GM13977 (cell line): ENCODE measurements at regions not wholly inside any gene's neighbourhood (a gene's known extent, or its start where the extent isn't known, plus 50 kb on each side); places are given as distances from the start of the nearest gene placed in this dataset.

Source experiments
- DNase-seq: peaks from one replicate; pipeline ENCODE4 v3.0.0; 2012; ENCODE audit warnings: low spot score
- in situ Hi-C: fragments of 300-500 bp; cut with MboI; formaldehyde crosslinking; loops from one replicate; pipeline ENCODE4 v1.12.0; 2022; ENCODE audit warnings: low sequenced_read_pairs, low pct_unique_long_range_greater_than_20kb, mixed read lengths, inconsistent platforms; ENCODE audit not compliant: unreplicated experiment
- TF ChIP-seq, protein P1 (sequence below): IDR thresholded peaks from 2 replicates; pipeline ENCODE4 v1.5.1; 2012; ENCODE audit warnings: mild to moderate bottlenecking, control low read depth; ENCODE audit not compliant: insufficient read depth; ENCODE audit errors: extremely low read depth, missing control alignments

DNA sequence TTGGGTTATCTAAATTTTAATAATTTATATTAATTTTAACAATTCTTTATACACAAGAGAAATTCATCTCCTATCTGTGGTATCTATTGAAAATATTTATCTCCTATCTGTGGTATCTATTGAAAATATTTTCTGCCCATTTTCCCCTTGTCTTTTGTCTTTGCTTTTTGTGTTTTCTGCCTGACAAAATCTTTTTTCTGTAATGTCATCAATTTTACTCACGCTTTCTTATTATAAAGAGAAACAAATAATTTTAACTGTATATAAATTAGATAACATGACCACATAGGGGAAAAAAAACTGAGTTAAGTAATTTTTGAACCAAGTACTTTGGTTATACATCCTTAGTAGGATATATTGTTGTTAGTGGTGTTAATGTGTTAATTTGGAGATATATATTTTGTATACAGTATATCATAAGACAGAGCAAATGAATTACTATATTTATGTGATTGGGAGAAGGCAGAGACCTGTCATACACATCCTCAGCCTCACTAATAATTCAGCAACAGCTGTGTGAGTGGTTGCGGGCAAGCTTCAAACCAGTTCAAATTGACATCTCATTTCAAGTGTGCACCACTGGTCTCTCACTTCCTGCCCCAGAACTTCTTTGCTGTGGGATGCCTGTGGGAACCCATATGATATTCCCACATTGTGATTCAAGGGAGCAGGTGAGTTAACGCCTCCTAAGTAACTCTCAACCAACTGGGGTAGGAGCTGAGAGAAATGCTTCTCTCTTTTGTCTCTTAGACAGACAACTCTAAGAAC, 292.4 kb downstream of the SP3 start:
- TF ChIP-seq, protein P1, sequence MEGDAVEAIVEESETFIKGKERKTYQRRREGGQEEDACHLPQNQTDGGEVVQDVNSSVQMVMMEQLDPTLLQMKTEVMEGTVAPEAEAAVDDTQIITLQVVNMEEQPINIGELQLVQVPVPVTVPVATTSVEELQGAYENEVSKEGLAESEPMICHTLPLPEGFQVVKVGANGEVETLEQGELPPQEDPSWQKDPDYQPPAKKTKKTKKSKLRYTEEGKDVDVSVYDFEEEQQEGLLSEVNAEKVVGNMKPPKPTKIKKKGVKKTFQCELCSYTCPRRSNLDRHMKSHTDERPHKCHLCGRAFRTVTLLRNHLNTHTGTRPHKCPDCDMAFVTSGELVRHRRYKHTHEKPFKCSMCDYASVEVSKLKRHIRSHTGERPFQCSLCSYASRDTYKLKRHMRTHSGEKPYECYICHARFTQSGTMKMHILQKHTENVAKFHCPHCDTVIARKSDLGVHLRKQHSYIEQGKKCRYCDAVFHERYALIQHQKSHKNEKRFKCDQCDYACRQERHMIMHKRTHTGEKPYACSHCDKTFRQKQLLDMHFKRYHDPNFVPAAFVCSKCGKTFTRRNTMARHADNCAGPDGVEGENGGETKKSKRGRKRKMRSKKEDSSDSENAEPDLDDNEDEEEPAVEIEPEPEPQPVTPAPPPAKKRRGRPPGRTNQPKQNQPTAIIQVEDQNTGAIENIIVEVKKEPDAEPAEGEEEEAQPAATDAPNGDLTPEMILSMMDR = no peak
- no peak for DNase-seq
- in situ Hi-C loops = no loop called here

DNA sequence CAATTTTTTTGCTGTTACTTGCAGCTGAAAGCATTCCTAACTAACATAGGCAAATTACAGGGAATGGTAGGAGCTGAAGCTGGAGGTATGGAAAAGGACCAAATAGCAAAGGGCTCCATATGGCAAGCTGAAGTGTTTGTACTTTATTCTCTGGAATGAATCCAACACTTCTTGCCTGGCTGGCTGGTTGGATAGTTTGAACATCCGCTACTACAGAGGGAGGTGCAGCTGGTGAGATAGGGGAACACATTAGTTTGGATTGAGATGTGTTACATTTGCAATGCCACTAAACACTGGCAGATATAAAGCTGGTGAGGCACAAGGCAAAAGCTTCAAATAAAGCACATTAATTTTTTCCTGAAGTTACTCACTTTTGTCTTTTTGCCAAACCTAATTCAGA, 291.5 kb downstream of the SP3 start:
- TF ChIP-seq, protein P1 = no peak
- in situ Hi-C loops = no loop called here
- no peak for DNase-seq

DNA sequence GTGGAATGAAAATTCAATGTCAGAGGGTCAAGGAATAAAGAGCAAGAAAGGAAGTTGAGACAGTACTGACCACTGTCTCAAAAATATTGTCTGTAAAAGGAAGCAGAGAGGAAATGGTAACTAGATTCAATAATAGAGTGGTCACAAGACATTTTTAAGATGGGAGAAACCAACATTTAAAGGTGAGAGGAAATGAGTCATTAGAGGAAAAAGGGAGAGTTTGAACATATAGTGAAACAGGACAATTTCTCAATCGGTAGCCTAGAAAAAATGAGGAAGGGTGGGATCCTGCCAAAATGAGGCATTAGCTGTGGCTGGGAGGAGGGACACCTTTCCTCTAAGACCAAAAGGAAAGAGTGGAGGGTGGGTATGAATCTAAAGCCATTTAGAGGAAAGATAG, 288.5 kb downstream of the SP3 start:
- in situ Hi-C loops = no loop called here
- DNase-seq = no peak
- TF ChIP-seq, protein P1 = no peak

DNA sequence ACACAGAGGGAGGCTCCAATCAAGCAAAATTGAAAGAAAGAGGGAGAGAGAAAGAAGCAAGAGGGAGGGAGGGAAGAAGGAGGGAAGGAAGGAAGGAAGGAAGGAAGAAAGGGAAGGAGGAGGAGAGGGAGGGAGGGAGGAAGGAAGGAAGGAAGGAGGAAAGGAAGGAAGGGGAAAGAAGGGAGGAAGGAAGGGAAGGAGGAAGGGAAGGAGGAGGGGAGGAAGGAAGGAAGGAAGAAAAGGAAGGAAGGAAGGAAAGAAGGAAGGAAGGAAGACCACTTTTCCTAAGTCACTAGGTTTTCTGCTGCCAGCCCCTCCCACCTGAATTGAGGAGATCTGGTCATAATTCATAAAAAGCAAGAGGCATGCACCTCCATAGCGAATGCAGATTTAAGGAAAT, 287.0 kb downstream of the SP3 start:
- TF ChIP-seq, protein P1 = no peak
- in situ Hi-C loops = no loop called here
- no peak for DNase-seq

DNA sequence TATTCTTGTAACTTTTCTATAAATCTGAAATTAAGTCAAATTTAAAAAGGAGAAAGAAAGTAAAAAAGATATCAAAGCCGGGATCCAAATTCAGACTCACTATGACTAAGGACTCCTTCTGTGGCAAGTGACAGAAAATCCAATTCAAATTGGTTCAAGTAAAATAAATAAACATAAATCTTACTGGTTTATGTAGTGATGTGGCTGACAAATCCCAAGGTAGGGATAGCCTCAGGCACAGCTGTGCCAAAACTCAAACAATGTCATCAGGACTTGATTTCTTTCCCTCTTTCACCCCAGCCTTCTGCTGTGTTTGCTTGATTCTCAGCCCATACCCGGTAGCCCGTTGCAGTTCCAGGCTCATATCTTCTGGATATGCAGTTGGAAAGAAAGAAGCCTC, 284.6 kb downstream of the SP3 start:
- no peak for DNase-seq
- TF ChIP-seq, protein P1 = no peak
- in situ Hi-C loops = no loop called here

DNA sequence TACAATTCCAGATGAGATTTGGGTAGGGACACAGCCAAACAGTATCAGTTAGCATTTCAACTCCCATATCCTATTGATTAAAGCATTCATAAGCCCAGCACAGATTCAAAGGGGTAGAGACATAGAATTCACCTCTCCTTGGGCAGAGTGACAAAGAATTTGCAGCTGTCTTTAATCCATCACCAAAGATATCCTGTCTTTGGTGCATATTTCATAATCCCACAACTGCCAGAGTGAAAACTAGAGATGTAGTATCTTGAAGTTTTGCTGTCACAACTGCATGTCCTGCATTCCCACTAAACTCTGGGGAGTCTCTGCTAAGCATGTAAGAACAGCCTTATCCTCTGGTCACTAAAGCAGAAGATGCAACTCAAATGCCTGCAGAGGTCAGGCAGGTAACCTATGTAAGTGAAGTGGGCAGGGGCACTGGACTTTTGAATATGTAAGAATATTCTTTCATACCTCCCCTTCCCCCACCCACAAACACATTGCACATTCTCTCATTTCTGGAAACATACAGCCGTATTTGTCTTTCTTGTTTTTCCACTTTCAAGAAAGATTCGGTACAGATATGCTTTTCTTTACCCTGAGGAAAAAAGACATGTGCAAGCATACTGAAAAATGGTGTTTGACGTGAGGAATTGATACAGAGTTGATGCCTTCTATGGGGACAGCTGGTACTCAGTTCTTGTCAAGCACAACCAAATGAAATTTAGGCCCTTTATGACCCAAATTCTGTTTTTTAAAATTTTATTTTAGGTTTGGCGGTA, 283.1 kb downstream of the SP3 start:
- no peak for DNase-seq
- TF ChIP-seq, protein P1 = no peak
- in situ Hi-C loops = no loop called here
